ENCODE measurements at regions not wholly inside any gene's neighbourhood (a gene's known extent, or its start where the extent isn't known, plus 50 kb on each side); places are given as distances from the start of the nearest gene placed in this dataset.

DNA sequence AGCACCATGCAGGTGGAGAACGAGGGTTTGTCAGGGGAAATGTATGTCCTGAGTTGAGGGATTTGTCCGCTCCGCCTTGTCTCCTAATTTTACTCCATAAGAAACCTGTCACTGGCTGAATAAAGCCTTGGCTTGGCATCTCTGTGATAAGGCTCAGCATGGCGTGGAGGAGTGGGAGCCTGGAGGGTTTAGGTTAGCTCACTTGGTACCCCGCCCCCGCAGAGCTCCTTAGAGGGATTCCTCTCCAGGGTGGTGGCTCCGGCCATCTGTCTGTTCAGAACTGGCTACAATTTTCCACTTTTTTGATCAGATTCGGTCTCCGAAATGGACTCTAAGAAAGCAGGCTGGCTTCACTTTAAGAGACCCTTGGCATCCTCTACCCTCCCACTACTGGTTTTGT is 192.2 kb upstream of the SYNDIG1 start:
- DNase-seq (ENCODE audit: low read depth in 1 of 2, low spot score in 1 of 2) = no peak

DNA sequence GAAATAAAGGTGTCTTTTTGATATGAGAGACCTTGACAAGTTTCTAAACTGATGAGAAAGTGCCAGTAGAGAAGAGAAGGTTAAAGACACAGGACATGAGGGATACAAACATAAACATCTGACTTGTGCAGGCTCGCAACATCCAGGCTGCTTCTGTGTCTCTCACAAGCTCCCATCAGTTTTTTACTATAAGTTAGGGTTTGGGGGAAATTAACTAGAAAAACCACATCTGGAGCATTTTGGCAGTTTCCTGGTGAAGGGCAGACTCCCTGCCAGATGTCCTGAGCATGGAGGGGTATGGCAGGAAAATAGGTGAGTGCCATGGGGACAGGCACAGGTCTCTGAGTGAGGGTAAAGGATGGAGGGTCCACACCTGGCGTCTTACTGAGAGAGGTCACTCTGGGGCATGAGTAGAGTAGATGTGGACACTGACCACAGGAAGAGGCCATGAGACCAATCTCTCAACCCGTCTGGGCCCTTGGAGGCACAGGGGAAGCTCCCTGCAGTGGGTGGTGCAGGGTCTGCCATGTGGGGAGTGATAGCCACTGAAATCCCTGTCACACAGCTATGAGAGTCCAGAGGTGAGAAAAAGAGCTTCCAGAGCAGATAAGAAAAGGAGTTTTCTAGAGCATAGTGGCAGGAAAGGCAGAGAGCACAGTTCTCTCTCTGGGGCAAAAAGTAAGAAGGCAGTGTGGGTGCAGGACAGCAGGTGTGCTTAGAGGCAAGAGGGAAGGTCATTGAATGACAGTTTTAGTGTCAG is 193.3 kb upstream of the SYNDIG1 start:
- no peak for DNase-seq (ENCODE audit: low read depth in 1 of 2, low spot score in 1 of 2)

DNA sequence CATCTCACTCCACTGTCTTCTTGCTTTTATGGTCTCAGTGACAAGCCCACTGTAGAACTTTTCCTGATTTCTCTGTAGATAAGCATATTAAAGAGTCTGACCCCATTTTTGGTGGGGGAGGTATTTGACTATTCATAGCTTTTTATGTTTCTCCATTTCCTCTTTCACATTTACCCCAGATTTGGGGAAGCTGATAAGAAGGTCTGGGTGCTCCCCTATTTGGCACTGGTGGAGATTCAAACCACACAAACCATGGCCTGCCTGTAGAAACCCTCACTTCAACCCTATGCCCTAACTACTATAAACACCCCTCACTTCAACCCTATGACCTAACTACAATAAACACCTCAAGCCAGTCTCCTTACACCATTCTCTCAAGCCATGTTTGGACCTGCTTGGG is 196.2 kb upstream of the SYNDIG1 start:
- DNase-seq (ENCODE audit: low read depth in 1 of 2, low spot score in 1 of 2) = no peak

DNA sequence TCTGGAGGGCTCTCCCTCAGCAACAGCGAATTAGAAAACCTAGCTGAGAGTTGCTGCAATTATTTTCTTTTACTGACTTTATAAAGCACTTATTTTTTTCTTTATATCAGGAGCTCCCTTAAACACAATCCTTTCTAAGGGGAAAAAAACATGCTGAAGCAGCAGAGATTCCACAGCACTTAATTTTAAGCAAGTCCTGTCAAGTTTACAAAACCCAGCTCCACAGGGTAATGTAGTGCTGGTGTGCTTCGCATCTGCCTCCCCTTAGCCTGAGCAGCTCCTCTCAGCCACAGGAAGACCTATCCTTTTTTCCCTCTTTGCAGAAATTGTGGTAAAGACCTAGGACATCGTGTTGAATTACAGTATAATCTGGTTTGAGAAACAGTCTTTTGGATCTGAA is 208.1 kb upstream of the SYNDIG1 start:
- DNase-seq (ENCODE audit: low read depth in 1 of 2, low spot score in 1 of 2) = no peak

DNA sequence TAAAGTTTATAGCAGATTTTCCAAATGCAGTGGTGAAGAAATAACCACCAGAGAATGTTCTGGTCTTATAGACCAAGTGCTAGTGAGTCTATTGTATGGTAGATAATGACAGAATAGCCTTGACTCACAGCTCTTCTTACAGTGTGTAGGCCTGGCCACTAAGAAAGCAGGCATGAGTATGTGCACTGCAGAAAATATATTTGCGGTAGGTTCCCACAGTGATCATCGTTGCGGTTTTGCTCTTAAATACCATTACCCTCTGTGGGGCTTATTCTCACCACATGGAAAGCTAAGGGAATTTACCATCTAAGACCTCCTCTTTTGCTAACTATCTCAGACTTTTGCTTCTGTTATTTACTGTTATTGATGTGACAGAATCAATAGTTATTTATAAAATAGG is 212.3 kb upstream of the SYNDIG1 start:
- no peak for DNase-seq (ENCODE audit: low read depth in 1 of 2, low spot score in 1 of 2)

DNA sequence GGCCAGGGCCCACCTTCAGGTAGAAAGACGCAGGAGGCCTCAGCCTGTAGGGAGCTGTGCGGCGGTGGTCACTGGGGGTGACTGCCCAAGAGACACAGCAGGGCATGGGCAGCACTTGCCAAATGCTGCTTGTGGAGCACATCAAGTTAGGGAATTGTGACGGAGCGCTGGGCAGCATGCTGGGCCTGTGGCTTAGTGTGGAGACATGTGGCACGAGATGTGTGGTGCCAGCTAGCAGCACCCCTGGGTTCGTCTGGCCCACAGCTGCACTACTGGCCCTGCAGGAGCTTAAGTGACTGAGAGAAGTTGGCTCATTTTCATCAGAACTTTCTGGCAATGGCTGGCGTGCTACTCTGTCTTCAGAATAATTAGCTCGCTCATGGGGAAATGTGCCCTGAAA is 213.1 kb upstream of the SYNDIG1 start:
- no peak for DNase-seq (ENCODE audit: low read depth in 1 of 2, low spot score in 1 of 2)

DNA sequence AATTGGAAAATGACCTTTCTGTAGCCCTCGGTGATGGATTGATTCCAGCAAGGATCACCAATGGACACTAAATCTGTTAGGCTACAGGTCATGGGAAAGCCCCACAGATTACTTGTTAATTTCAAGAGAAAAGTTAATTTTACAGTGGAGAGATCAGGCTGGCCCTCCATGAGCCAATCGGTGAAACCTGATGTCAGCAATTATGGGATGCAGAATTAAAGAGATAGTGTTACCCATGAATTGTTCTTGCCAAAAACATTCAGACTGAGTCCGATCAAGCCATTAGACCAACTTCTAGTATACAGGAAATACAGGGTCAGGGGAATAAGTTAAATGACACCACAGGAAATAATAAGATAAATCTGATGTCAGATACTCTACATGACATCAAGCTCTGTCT is 214.9 kb upstream of the SYNDIG1 start:
- no peak for DNase-seq (ENCODE audit: low read depth in 1 of 2, low spot score in 1 of 2)

DNA sequence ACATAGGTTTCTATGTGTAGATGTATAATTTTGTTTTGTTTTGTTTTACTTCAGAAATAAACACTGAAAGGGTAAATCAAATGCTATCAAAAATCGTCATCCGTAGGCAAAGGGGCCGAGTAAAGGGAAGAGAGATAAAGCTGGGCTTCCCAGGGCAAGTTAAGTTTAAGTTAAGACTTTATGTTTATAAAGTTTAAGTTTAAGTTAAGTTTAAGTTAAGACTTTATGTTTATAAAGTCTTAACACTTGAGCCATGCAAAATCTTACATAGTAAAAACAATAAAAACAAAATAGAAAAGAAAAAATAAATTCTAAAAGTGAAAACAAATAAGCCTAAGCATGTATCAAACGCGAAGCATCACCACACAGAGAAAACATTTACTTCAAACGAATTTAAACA is 216.1 kb upstream of the SYNDIG1 start:
- DNase-seq (ENCODE audit: low read depth in 1 of 2, low spot score in 1 of 2) = no peak

DNA sequence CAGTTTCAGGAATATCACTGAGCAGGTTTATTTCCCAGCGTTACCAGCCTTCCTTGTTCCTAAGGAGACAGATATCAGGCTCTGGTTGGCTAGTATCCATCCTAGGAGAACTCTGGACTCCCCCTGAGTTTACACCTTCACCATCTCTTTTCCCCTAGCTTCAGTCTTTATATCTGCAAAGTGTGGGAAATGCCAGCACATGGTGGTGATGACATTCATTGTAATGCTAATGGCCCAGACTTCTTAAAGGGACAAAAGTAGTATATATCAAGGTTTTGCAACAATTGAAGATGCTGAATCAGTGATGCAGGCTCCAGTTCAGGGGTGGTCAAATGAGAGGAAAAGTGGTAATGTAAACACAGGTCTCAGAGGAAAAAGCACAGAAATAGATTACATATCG is 224.3 kb upstream of the SYNDIG1 start:
- DNase-seq (ENCODE audit: low read depth in 1 of 2, low spot score in 1 of 2) = no peak

DNA sequence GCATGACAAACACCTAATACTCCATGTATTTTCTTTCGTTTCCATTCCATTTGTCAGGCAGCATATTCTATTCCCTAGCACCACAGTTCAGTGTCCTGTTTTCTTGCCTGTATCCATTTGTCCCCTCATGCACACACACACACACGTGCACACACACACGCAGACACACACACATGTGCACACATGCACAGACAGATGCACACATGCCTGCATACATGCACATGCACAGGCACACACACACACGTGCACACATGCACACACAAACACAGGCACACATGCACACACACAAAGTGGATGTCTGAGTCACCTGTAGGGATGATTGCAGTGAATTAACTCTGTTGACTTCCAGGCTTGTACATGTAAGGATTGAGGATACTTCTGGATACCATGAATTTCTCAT is 226.7 kb upstream of the SYNDIG1 start:
- DNase-seq (ENCODE audit: low read depth in 1 of 2, low spot score in 1 of 2) = no peak

DNA sequence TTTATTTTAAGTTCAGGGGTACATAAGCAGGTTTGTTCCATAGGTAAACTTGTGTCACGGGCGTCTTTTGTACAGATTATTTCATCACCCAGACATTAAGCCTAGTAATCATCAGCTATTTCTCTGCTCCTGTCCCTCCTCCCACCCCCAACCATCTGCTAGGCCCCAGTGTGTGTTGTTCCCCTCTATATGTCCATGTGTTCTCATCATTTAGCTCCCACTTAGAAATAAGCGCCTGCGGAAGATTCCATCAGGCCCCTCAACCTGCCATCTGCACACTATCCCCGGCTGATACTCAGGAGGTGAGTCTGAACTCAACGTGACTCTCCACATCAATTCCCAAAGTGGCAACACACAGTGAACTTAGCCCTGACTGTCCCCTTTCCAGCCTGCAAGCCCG is 228.0 kb upstream of the SYNDIG1 start:
- no peak for DNase-seq (ENCODE audit: low read depth in 1 of 2, low spot score in 1 of 2)

DNA sequence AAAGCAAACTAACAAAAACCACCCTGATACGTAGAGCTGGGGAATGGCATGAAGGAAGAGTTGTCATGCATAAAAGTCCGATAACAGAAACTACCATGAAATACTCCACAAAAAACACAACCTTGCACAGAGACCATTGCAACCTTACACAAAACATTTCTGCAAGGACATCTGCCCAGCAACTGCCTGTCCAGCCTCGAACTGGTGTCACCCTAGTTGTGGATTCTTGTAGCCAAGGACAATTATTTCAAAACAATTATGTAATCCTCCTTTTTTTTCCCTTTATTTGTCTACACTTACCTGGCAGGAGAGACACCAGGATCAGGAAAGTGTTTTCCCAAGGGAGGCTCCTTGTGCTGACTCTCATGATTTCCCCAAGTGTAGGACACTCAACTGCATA is 232.5 kb upstream of the SYNDIG1 start:
- no peak for DNase-seq (ENCODE audit: low read depth in 1 of 2, low spot score in 1 of 2)

DNA sequence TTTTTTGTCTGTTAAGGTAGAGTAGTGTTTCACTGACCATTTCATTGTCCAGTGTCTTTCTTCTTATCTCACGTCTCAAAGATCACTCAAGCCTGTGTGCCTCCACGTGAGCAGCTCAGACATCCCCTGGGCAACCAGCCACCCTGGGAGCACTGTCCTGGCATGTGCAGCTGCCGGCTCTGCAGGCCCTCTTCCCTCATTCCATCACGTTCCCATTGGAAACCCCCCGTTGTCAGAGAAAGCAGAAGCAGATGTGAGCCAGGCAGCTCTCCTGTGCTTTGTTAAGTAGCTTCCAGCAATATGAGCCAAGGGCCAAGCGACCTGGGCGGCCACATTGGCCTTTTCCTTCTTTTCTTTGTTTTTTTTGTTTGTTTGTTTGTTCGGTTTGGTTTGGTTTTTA is 233.2 kb upstream of the SYNDIG1 start:
- no peak for DNase-seq (ENCODE audit: low read depth in 1 of 2, low spot score in 1 of 2)

DNA sequence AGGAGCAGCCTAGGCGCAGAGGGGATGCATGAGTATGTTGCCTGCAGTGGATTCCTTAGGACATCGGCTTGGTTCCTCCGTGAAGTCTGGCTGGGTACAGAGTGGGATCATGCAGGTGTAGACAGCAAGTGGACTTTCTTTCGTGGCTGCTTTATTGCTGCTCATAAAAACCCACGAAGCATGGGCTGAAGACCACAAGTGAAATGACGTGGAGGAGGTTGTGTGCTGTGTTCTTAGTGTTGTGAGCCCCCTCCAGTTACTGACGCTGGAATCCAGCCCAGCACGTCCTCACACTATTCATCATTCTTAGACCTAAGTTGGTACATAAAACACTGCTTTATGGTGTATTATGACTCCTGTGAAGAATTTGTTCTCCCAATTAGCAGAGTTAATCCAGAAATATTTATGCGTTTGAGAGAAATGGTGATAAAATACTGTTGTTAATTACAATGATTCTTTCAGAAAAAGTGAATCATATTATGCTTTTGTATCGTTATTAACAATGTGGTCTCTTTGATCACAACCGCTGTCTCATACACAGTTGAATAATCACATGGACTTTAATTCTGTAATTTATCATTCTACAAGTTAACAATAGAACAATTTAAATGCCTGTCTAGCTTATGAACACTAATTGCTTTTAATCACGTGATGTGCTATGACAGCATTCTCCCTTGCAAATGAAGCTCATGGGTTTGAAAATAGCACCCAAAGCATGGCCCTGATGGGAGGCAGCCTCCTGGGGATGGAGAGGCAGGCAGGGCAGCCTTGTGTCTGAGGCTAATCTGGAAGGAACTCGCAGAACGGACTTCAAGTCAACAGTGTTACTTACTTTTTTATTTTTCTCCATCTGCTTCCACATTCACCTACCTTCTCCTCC is 233.9 kb upstream of the SYNDIG1 start:
- no peak for DNase-seq (ENCODE audit: low read depth in 1 of 2, low spot score in 1 of 2)

DNA sequence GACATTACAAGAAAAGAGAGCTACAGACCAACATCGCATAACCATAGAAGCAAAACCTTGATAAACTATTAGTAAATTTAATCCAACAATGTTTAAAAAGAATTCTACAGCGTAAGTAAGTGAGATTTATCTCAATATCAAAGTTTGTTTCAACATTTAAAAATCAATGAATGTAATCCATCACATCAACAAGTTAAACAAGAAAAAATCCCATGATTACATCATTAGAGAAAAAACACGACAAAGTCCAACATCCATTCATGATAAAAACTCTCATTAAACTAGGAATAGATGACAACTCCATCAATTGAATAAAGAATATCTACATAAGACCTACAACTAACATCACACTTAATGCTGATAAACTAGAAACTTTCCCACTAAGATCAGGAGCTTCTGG is 239.0 kb upstream of the GGTLC1 start:
- DNase-seq (ENCODE audit: low read depth in 1 of 2, low spot score in 1 of 2) = no peak

DNA sequence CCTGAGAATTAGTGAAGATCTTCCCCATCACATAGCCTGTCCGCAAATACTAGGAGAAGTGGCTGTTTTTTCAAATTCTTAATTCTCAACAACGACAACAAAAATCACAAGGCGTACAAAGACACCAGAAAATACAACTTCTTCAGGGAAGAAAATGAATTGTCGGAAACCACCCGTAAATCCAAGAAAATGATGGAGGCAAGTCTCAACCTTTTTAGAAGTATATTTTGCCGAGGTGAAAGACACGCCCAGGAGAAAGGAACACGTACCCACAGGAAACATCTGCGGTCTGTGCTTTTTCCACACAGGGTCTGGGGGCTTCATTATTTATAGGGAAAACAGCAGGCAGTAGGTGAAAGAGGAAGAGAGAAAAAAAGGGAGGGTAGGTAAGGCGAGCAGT is 223.9 kb upstream of the GGTLC1 start:
- no peak for DNase-seq (ENCODE audit: low read depth in 1 of 2, low spot score in 1 of 2)

DNA sequence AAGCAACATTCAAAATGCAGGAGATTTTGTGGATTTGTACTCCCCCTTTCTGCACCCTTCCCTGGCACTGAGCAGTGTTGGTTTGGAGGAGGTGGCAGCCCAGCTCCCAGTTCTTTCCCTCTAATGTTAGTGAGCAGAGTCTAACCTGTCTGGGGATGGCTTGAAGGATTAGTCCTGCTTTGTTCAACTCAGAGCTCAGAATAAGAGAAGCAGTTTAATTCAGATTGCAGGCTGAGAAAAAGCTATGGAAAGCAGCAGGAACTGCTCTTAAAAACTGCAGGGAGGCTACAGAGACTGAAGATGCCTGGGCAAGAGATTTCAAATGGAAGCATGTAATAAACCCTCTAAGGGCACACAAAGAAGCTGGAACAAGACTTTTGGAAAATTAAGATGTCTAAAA is 223.4 kb upstream of the GGTLC1 start:
- no peak for DNase-seq (ENCODE audit: low read depth in 1 of 2, low spot score in 1 of 2)

DNA sequence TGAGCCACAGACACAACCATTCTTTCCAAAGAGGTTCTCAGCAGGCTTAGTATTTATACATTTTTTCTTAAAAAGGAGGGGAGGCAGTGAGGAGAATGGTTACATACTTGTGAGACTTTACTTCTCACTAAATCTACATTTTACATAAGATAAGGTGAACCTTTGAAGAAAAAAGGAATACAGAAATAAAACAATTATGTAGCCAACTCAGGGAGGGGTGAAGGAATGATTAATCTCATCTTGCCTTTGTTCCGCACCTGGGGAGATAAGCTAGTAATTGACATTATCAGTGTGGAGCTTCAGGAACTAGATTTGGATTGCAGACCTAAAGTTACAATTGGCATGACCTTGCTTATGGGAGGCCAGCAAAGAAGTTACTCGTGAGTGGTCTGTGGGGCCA is 221.8 kb upstream of the GGTLC1 start:
- DNase-seq (ENCODE audit: low read depth in 1 of 2, low spot score in 1 of 2) = no peak

DNA sequence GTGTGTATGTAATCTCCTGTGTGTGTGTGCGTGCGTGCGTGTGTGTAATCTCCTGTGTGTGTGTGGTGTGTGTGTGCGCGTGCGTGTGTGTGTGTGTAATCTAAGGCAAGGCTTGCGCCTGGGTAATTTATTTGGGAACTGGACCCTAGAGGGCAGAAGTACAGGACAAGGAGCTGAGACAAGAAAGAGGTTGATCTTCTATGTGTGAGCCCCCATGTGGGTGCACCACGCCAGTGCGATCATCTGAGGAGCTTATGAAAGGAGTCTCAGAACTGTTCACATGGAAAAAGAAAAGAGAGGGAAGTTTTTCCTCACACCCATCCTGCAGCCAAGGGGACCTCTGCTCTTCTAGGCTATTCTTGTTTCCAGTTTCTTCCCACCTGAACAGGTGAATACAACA is 220.1 kb upstream of the GGTLC1 start:
- DNase-seq (ENCODE audit: low read depth in 1 of 2, low spot score in 1 of 2) = no peak

DNA sequence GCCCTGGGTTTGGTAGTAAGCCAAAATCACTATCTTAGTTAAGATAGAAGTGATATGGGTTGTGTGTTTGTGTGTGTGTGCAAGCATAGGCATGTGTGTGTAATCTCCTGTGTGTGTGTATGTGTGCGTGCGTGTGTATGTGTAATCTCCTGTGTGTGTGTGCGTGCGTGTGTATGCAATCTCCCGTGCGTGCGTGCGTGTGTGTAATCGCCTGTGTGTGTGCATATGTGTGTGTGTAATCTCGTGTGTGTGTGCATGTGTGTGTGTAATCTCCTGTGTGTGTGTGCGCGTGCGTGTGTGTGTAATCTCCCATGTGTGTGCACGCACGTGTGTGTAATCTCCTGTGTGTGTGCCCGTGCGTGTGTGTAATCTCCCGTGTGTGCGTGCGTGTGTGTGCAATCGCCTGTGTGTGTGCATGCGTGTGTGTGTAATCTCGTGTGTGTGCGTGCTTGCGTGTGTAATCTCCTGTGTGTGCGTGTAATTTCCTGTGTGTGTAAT is 219.3 kb upstream of the GGTLC1 start:
- no peak for DNase-seq (ENCODE audit: low read depth in 1 of 2, low spot score in 1 of 2)

DNA sequence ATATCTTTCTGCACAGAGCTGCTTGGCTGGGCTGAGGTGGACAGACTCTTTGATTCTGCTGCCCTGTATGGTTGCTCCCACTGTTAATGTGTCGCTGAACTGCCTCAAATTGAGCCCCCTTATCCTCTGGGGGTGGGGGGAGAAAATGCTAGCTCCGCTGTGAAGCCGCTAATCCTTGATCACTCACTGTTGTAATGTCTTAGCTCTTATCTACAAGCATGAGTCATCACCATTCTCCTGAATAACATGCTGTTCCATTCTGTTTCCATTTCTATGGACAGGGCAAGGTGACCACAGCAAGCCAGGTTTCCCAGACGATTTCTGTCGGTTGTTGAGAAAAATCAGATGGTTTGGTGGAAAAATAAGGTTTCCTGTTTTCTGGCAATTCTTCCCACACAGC is 218.4 kb upstream of the GGTLC1 start:
- DNase-seq (ENCODE audit: low read depth in 1 of 2, low spot score in 1 of 2) = no peak

DNA sequence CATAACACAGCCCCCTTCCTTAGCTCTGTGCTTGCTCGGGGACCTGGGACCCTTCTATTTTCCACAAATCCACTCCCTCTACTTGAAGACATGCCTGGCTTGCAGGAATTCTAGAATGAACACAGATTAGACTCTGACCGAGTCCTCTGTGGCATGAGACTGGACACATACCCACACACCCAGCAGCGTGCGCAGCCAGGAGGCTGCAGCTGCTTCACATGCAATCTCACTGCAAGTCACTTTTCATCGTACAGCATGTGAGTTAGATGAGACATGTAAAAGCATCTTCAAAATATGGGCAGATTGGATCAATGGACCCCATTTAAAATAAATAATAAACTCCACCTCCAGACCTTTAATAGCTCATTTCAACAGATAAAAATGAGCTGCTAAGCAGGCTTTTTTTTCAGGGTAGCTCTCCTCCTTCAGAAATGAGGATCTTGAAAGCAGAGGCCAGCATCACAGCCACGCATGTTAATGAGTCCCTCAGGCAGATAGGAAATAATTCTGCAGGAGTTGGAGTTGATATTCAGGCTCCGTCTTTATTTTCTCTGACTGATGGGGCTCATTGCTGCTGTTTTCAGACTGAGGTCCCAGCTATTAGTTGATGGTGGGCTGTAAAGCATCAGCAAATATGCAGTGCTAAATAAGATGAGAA is 215.1 kb upstream of the GGTLC1 start:
- DNase-seq (ENCODE audit: low read depth in 1 of 2, low spot score in 1 of 2) = no peak
